ENCODE measurements at regions not wholly inside any gene's neighbourhood (a gene's known extent, or its start where the extent isn't known, plus 50 kb on each side); places are given as distances from the start of the nearest gene placed in this dataset.

DNA sequence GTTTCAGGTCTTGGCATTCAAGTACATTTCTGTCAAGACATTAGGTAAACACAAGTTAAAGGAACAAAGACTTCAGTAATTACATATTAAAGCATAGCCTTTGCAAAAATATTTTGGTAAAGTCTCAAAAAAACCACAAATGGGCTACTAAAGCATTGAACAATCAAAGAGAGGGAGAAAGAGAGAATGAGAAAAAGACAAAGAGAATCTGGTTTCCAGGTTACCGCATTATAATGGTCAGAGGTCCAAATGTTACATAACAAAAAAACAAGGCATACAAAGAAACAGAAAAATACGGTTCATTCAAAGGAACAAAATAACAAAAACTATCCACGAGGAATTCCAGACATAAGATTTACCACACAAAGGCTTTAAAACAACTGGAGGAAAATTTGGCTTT, 327.9 kb downstream of the AKAIN1 start:
- Mint-ChIP-seq H3K36me3 (no peaks in the 10 kb centered on the region), H3K4me3 (no peak overlapping the region), H3K4me1 (no peaks in the 10 kb centered on the region), H3K27me3 (ENCODE audit: low read depth in 3 of 3) (no peaks in the 10 kb centered on the region), H3K27ac (no peak overlapping the region), H3K9me3 (peaks cover 3 to 19% (median 10%) of the 10 kb centered on the region in 7 donors)
- Histone ChIP-seq H3K4me2 (replicated peaks; ENCODE audit: extremely low read depth, low read length, poor library complexity, severe bottlenecking) (no peak overlapping the region), H2AFZ (ENCODE audit: insufficient read depth, low read depth, low read length, poor library complexity, severe bottlenecking) (no peak overlapping the region), H3K4me3 (replicated peaks in 1 of 3; ENCODE audit: low read depth in 2 of 3, low read length in 3 of 3) (no peak overlapping the region), H3K27ac (ENCODE audit: low read depth in 1 of 2, low read length in 2 of 2) (no peak overlapping the region), H3K27me3 (ENCODE audit: control insufficient read depth in 2 of 2, insufficient read depth in 2 of 2, low read length in 2 of 2) (no peaks in the 10 kb centered on the region), H3K9me3 (replicated peaks in 1 of 2; ENCODE audit: control insufficient read depth in 1 of 2, insufficient read depth in 1 of 2, low read length in 2 of 2) (peaks cover 8 to 10% of the 10 kb centered on the region in 2 donors), H3K36me3 (replicated peaks in 1 of 2; ENCODE audit: control insufficient read depth in 1 of 2, insufficient read depth in 2 of 2, low read length in 2 of 2) (no peaks in the 10 kb centered on the region), H4K20me1 (ENCODE audit: insufficient read depth, low read length) (no peaks in the 10 kb centered on the region), H3K4me1 (ENCODE audit: control insufficient read depth in 1 of 2, insufficient read depth in 2 of 2, low read length in 2 of 2) (no peaks in the 10 kb centered on the region), H3K79me2 (ENCODE audit: insufficient read depth, low read length) (no peaks in the 10 kb centered on the region), H3K9ac (ENCODE audit: insufficient read depth, low read length, poor library complexity, severe bottlenecking) (no peak overlapping the region)
- DNase-seq: no peak
- no CpG with 5 or more reads among the region's 3 CpGs for WGBS (ENCODE audit: insufficient coverage)
- TF ChIP-seq, protein P1, sequence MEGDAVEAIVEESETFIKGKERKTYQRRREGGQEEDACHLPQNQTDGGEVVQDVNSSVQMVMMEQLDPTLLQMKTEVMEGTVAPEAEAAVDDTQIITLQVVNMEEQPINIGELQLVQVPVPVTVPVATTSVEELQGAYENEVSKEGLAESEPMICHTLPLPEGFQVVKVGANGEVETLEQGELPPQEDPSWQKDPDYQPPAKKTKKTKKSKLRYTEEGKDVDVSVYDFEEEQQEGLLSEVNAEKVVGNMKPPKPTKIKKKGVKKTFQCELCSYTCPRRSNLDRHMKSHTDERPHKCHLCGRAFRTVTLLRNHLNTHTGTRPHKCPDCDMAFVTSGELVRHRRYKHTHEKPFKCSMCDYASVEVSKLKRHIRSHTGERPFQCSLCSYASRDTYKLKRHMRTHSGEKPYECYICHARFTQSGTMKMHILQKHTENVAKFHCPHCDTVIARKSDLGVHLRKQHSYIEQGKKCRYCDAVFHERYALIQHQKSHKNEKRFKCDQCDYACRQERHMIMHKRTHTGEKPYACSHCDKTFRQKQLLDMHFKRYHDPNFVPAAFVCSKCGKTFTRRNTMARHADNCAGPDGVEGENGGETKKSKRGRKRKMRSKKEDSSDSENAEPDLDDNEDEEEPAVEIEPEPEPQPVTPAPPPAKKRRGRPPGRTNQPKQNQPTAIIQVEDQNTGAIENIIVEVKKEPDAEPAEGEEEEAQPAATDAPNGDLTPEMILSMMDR (IDR thresholded peaks at IDR 0.05): no peak
- intact Hi-C loops (cut with micrococcal nuclease): loop anchor here in 1 of 2 donors (10.0 kb wide), 1 partner anchor 46 kb away; no protein-coding TSS in a partner anchor

DNA sequence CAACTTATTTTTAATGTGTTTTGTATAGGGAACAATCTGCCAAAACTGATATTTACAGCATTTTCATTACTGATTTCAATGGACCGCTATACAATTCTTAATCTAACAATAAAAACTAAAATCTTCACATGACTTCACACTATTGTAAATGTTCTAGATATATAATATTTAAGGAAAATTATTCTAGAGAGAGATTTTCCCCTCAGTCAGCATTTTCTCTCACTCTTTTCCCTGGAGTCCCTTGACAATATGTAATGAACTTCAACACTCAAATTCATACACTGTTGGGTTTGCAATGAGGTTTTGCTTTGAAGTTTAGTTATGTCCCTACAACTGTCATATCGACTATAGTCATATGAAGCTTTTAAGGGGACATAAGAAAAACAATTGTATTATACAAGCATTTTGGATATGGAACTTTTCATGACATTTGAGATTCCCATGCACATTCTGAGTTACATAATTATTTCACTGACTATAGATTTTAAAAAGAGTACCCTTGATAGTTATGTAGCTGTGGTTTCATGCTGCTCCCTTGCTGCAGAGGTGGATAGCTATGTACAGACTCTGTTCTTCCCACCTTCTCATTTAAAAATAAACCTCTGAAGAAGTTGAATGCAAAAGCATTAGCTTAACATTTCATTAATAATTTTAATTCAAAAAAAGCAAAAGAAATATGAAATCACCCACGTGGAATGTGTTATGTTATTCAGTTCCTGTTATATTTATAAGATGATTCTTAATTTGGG, 338.5 kb downstream of the AKAIN1 start:
- no CpG with 5 or more reads among the region's 3 CpGs for WGBS (ENCODE audit: insufficient coverage)
- intact Hi-C loops (cut with micrococcal nuclease): no loop called here

More for the DNA sequence above, 338.5 kb downstream of the AKAIN1 start:
- no peaks in the 10 kb centered on the region for H3K4me1 ChIP-seq (ENCODE audit: control insufficient read depth in 1 of 2, insufficient read depth in 2 of 2, low read length in 2 of 2)
- peaks cover 6 to 8% of the 10 kb centered on the region in 2 donors for H3K9me3 ChIP-seq (replicated peaks in 1 of 2; ENCODE audit: control insufficient read depth in 1 of 2, insufficient read depth in 1 of 2, low read length in 2 of 2)
- H3K9ac ChIP-seq (ENCODE audit: insufficient read depth, low read length, poor library complexity, severe bottlenecking): no peak overlapping the region
- Mint-ChIP-seq H3K36me3 (no peaks in the 10 kb centered on the region), H3K4me1 (no peaks in the 10 kb centered on the region), H3K27me3 (ENCODE audit: low read depth in 3 of 3) (peaks cover 0 to 2% (median 0%) of the 10 kb centered on the region in 3 donors), H3K27ac (no peak overlapping the region), H3K9me3 (peaks cover 0 to 7% (median 3%) of the 10 kb centered on the region in 7 donors), H3K4me3 (no peak overlapping the region)
- no peak overlapping the region for H3K4me3 ChIP-seq (replicated peaks in 1 of 3; ENCODE audit: low read depth in 2 of 3, low read length in 3 of 3)
- H4K20me1 ChIP-seq (ENCODE audit: insufficient read depth, low read length): no peaks in the 10 kb centered on the region
- no peak for DNase-seq
- no peak overlapping the region for H2AFZ ChIP-seq (ENCODE audit: insufficient read depth, low read depth, low read length, poor library complexity, severe bottlenecking)
- H3K36me3 ChIP-seq (replicated peaks in 1 of 2; ENCODE audit: control insufficient read depth in 1 of 2, insufficient read depth in 2 of 2, low read length in 2 of 2): no peaks in the 10 kb centered on the region
- H3K27me3 ChIP-seq (ENCODE audit: control insufficient read depth in 2 of 2, insufficient read depth in 2 of 2, low read length in 2 of 2): no peaks in the 10 kb centered on the region
- TF ChIP-seq, protein P1 (IDR thresholded peaks at IDR 0.05): no peak
- no peak overlapping the region for H3K4me2 ChIP-seq (replicated peaks; ENCODE audit: extremely low read depth, low read length, poor library complexity, severe bottlenecking)
- no peaks in the 10 kb centered on the region for H3K79me2 ChIP-seq (ENCODE audit: insufficient read depth, low read length)
- H3K27ac ChIP-seq (ENCODE audit: low read depth in 1 of 2, low read length in 2 of 2): no peak overlapping the region
